Esophagus squamous epithelium (tissue), 4 donors: ENCODE measurements at regions not wholly inside any gene's neighbourhood (a gene's known extent, or its start where the extent isn't known, plus 50 kb on each side); places are given as distances from the start of the nearest gene placed in this dataset.

Experiments used
- POLR2A ChIP-seq, 4 donors: fragments of 450-650 bp; IDR thresholded peaks; one replicate each; pipeline ENCODE4 v1.6.1; 2017; ENCODE audit warnings: antibody characterized with exemption in 4 of 4, mild to moderate bottlenecking in 4 of 4, moderate library complexity in 3 of 4
- TF ChIP-seq, protein P1 (sequence below), 6 experiments: fragments of 450-650 bp in 4 of 6; fragments of 200-600 bp in 2 of 6; sonication (generic) in 2 of 6; IDR thresholded peaks; one replicate each; pipeline ENCODE4 v1.5.1; 2016 to 2019; ENCODE audit warnings: antibody characterized with exemption in 6 of 6, mild to moderate bottlenecking in 4 of 6, moderate library complexity in 4 of 6

DNA sequence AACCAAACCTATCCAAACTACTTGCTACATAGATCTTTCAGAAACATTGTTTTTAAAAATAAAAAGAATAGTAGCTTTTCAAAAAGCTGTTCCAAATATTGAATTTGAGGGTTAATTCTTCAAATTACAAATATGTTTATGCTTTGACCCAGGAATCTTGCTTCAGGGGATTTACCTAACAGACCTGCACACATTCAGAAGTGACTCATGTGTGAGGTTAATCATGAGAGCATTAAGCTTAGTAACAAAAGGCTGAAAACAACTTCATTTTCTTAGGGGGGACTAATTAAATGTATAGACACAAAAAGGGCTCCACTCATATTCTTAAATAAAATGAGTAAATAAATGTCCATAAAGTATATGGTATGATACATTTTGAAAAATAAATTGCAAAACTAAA is 672.4 kb upstream of the FLRT2 start:
- TF ChIP-seq, protein P1, sequence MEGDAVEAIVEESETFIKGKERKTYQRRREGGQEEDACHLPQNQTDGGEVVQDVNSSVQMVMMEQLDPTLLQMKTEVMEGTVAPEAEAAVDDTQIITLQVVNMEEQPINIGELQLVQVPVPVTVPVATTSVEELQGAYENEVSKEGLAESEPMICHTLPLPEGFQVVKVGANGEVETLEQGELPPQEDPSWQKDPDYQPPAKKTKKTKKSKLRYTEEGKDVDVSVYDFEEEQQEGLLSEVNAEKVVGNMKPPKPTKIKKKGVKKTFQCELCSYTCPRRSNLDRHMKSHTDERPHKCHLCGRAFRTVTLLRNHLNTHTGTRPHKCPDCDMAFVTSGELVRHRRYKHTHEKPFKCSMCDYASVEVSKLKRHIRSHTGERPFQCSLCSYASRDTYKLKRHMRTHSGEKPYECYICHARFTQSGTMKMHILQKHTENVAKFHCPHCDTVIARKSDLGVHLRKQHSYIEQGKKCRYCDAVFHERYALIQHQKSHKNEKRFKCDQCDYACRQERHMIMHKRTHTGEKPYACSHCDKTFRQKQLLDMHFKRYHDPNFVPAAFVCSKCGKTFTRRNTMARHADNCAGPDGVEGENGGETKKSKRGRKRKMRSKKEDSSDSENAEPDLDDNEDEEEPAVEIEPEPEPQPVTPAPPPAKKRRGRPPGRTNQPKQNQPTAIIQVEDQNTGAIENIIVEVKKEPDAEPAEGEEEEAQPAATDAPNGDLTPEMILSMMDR (IDR thresholded peaks at IDR 0.05): no peak
- TF ChIP-seq POLR2A (IDR thresholded peaks at IDR 0.05): no peak
